GM19438 (cell line): ENCODE measurements at regions not wholly inside any gene's neighbourhood (a gene's known extent, or its start where the extent isn't known, plus 50 kb on each side); places are given as distances from the start of the nearest gene placed in this dataset.

ENCODE experiments used
- ATAC-seq: cut with Tn5 transposase; IDR thresholded peaks from one replicate; pipeline ENCODE4 v1.9.1; 2021; ENCODE audit warnings: low read depth; ENCODE audit not compliant: unreplicated experiment

- ATAC-seq: no peak
Observed at GRCh38 chr2:23120161-23120560, 264.8 kb upstream of the KLHL29 start.

- ATAC-seq: no peak
Observed at GRCh38 chr2:23121968-23122648, 262.9 kb upstream of the KLHL29 start.

- ATAC-seq: no peak
Observed at GRCh38 chr2:23122681-23123215, 262.2 kb upstream of the KLHL29 start.

DNA sequence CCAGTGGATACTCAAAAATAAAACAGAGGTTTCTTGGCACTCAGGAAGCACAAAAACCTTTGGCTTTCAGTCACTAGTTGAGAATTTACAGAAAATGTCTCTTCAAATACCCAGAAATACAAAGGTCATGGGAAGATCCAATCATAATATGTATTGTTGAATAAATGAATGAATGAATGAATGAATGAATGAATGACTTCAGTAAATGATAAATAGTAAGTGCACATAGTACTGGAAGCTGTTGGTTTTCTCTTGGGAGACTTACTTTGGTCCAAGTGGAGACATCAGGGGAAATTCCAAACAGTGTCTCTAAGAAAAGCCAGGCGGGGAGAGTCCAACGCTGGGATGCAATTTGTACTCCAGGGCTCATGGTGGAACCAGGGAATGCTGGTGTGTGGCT is 261.3 kb upstream of the KLHL29 start:
- no peak for ATAC-seq

DNA sequence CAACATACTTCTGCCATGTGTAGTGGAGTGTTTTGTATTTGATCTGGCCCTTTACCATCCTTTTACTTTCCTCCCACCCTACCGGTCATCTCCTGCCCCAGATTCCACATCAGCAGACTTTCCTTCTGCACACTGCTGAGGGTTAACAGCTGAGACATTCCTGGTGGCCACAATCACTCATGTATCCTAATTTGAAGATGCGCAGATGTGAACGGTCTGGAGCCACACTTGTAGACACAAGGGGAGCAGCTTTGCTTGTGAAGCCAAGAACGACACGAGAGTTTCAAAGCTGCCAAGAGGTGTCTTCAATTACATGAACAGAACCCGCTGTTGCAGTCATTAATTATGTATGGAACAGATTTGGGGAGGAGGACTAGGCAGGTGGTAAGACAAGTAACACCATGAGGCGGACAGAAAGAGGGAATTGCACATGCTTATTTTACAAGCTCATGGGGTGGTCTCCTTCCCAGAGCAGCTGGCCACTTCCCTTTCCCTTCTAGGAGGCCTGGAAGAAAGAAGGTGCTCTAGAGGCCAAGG is 260.7 kb upstream of the KLHL29 start:
- no peak for ATAC-seq

- ATAC-seq: no peak
Observed at GRCh38 chr2:23127465-23127864, 257.5 kb upstream of the KLHL29 start.

GRCh38 chr2:23128684-23129292 is 256.2 kb upstream of the KLHL29 start:
- ATAC-seq: no peak

DNA sequence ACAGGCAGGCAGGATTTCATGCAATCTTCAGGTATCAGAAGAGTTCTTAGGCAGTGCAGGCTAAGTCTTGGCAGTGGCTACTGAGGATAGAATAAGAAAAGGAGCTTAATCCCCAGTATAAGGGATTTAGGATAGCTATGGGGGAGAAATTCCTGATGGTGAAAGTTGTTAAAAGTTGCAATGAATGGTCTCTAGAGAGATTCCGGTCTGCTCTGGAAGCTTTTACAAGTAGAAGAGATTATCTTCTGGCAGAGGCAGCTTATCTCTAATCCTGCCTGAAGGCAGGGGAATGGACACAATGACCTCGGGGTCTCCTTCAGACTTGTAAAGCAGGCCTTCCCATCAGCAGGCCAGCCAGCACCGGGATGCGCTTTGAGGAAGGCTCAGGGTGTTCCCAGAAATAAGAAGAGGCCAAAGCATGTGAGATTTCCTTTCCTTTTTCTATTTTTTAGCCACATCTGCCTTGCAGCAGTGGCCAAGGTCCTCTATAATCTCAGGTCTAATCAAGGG is 253.9 kb upstream of the KLHL29 start:
- ATAC-seq: no peak

DNA sequence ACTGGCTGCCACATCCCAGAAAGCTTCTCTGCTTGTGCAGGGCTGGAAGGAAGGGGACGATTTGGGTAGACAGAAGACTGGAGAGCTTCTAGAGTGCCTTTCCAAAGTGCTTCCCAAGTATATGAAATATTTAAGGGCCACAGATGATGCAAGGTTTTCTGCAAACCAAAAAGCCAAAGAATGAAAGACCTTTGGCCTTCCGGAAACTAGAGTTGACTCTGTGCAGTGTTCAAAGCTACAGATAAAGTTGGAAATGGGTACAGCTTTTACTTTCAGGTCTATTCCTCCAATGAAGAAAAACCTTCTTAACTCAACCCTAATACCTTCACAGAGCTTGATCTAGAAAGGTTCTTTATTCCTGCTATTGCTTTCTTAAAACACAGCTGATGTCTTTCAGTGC is 253.0 kb upstream of the KLHL29 start:
- no peak for ATAC-seq

DNA sequence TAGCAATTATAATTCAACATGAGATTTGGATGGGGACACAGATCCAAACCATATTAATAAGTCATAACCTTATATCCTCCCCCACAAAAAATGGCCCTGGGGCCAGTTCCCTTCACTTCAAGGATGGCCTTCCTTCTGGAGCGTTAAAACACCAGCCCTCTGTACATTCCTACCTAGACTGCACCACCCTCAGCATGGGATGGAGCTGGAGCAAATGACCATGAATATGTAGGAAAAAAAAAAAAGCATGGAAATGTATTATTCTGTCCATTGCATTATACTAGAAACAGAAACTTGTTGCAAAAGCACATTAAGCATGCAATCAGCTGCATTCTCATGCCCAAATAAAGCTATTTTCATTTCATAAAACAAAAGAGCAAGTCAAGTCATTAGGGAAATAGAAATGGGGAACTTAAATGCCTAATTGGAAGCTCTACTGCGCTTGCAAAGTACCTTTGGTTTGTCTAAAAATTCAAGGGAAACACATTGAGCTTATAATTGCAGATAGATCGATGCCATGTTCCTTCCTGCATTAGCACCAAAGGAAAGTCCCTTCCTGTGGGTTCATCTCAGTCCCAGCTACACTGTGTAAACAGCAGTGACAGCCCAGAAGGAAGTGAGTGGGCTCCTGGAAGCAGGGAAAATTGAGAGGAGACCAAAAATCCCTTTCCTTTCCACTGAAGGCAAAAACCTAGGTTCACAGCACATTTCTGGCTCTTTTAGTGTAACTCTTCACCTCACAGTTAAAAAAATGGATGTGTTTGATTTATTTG is 252.0 kb upstream of the KLHL29 start:
- ATAC-seq: no peak

DNA sequence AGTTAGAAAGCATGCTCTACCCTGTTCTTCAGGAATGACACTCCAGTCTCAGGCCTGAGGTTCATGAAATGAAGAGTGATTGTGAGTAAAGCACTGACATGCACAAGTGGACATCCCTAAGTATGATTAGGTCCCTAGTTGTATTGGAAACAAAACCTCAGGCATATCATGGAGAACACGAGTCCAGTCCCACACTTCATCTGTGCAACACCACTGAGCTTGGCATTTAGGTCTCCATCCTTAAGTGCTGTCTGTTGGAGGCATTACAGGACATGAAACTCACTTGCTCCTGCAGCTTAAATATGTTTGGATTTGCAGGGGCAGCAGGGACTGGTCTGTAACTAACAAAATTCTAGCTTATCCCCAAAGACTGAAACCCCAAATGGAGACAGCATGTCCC is 250.3 kb upstream of the KLHL29 start:
- no peak for ATAC-seq

DNA sequence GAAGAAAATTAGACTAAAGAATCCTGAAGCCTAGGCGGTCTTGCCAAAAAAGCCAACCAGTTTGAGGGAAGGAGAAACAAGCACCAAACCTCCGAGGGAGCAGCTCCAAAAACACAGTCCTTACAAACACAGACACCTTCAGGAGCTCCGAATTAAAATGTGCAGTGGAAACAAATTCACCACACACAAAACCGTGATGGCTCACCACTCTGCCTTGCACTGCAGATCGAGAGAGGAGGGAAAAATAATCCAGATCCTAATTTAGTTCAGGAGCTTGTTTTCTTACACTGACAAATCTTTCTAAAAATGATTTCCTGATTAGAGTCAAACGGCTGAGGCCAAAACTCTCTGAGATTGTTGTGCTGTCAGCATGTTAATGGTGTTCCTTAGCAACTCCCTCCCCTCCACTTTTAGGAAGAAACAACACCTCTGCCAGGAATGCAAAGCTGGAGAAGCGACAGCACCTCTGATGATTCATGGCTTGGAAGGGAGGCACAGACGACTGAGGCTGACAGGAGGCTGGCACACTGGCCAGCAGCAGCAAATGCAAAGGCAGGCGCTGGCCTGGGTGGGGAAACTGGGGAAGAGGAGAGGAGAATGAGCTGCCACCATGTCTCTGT is 249.4 kb upstream of the KLHL29 start:
- no peak for ATAC-seq

GRCh38 chr2:23137166-23137565 is 247.8 kb upstream of the KLHL29 start:
- no peak for ATAC-seq

DNA sequence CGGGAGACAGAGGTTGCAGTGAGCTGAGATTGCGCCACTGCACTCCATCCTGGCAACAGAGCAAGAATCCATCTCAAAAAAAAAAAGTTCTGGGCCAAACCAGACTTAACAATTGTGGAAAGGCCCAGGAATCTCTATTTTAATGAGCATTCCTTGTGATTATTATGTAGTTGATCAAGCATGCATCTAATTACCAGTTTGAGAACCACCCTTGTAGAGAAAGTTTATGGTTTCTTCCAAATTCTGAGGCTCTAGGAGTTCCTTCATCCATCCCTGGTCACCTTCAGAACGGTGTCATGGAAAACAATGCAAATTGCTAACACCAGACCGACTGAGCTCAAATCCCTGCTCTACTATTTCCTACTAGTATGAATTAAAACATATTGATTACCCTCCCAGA is 246.3 kb upstream of the KLHL29 start:
- no peak for ATAC-seq

DNA sequence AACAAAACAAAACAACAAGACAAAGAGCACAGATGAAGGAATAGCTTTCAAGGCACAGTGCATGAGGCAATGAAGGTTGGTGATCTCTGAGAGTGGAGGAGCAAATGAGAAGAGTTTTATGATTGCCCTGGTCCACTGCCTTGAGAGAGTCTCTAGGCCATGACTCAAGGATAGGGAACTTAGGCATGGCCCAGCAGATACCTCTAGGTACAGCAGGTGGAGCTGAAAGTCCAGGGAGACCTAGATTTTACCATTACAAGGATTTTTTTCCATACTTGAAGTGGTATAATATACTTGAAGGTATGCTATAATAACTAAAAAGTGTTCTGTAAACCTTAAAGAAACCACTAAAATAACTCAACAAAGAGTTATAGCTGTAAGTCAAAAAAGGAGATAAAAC is 239.5 kb upstream of the KLHL29 start:
- no peak for ATAC-seq

- no peak for ATAC-seq
Observed at GRCh38 chr2:23146011-23146410, 239.0 kb upstream of the KLHL29 start.

DNA sequence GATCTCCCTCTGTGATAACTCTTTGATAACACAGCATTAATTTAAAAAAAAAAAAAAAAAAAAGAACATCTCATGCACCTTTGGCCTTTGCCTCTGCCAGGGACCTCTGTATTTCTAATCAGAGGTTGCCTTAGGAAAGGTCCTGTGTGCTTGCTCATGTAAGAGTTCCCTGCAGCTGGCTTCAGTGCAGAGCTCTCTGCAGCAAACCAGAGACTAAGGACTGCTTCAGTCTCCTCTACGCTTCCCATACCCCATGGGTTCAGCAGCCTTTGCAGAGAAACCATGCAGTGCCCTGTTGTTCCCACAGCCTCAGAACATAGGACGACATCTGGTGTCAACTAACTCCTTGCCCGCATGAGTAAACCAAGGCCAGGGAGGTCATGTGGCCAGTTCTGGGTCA is 236.6 kb upstream of the KLHL29 start:
- no peak for ATAC-seq

- ATAC-seq: no peak
Observed at GRCh38 chr2:23149777-23150176, 235.2 kb upstream of the KLHL29 start.

DNA sequence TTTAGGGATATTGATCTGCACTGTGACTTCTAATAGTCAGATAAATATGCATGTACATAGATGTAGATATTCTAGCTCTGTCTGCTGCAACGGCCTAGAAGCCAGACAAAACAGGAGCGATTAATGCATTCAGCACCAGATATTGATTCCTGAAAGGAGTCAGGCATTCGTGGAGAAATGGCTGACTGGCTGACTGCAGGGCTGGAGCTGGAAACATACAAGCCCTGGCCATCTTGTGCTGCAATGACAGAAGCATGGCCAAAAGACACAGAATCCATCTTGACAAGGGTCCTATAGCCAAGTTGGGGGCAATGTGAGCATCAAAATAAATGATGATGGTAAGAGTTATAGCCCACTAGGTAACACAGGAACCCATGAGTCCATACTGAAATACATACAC is 231.5 kb upstream of the KLHL29 start:
- no peak for ATAC-seq

DNA sequence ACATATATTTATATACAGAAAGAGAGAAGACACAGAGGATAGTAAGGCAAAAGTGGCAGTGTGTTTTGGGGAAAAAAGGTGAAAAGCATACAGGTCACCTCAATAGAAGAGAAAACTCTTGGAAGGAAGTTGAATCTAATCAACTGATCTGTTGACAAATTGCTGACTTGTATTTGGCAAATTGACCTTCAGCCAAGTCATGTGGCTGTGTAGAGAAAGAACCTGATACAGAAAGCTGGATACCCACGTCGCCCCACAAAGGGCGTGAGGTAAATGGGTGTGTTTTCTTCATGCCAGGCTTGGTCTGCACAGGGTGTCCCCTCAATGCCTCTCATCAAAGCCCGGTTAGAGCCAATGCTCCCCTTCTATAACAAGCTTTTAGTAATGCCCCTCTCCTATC is 230.0 kb upstream of the KLHL29 start:
- ATAC-seq: no peak

DNA sequence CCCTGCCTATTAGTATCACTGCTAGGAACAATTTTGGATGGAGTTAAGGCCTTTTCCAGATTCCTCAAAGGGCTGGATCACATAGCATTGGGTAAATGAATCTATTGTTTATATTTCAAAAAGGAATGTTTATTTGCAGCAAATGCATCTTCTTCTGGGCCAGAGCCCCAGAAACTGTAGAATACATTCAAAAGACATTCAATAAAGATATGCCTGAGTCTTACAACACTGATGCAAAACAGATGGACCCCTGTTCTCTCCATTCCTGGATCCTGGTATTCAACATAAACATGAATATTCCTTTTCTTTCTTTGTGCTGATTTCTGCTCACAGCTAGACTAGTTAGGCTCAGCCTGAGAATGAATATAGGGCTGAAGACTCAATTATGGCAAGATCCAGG is 227.2 kb upstream of the KLHL29 start:
- ATAC-seq: no peak
